ENCODE measurements at regions not wholly inside any gene's neighbourhood (a gene's known extent, or its start where the extent isn't known, plus 50 kb on each side); places are given as distances from the start of the nearest gene placed in this dataset.

DNA sequence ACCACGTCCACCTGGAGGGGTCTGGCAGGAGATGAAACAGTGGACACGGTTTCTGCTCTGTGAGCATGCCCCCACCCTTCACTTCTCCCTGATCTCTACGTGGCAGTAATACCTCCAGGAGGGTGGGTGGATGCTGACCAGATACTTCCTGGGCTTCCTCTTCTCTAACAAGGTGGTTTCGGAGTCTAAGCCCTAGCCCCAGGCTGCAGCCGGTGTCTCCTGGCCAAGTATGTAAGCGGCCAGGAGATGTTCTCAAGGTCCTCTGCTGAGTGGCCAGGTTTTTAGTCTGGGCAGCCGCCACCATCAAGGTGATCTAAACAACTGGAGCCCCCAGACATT, 101.8 kb upstream of the ASB18 start:
- H3K27me3 ChIP-seq, result peaks cover 0 to 10% (median 4%) of the 10 kb centered on the region in 9 donors
- intact Hi-C loops (cut with DNase I), result loop anchor here in 2 of 10 donors (10.0 kb wide), 2 partner anchors 129 to 149 kb away; no protein-coding TSS in a partner anchor
- 70 to 83% (median 74%) methylated on average over 7 of the region's 7 CpGs for WGBS, 4 donors
- H3K4me3 ChIP-seq, result no peak overlapping the region
- no peak for ATAC-seq
- H3K4me1 ChIP-seq, result peaks cover 0 to 8% (median 0%) of the 10 kb centered on the region in 12 donors
- H3K27ac ChIP-seq, result no peak overlapping the region
- H3K9me3 ChIP-seq, result no peaks in the 10 kb centered on the region
- no peak for DNase-seq
- H3K36me3 ChIP-seq, result no peaks in the 10 kb centered on the region
- TF ChIP-seq POLR2A (IDR thresholded peaks at IDR 0.05), result no peak
- TF ChIP-seq, protein P1, sequence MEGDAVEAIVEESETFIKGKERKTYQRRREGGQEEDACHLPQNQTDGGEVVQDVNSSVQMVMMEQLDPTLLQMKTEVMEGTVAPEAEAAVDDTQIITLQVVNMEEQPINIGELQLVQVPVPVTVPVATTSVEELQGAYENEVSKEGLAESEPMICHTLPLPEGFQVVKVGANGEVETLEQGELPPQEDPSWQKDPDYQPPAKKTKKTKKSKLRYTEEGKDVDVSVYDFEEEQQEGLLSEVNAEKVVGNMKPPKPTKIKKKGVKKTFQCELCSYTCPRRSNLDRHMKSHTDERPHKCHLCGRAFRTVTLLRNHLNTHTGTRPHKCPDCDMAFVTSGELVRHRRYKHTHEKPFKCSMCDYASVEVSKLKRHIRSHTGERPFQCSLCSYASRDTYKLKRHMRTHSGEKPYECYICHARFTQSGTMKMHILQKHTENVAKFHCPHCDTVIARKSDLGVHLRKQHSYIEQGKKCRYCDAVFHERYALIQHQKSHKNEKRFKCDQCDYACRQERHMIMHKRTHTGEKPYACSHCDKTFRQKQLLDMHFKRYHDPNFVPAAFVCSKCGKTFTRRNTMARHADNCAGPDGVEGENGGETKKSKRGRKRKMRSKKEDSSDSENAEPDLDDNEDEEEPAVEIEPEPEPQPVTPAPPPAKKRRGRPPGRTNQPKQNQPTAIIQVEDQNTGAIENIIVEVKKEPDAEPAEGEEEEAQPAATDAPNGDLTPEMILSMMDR (IDR thresholded peaks at IDR 0.05), result no peak

DNA sequence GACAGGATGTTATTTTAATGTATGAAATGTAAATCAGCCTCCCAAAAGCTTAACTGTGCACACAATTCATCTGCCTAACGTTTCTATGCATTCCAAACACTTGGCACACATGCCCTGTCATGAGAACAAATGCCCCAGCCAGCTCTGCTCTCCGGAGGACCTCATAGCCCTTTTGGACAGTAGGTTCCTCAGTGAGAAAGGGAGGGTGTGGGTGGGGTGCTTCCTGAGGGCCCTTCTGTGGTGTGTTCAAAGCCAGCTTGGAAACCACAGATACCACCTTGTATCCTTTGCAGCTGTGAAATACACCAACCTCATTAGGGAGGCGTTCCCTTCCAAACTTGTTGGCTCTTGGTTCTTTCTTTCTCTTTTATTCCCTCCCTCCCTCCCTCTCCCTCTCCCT, 102.2 kb upstream of the ASB18 start:
- Histone ChIP-seq H3K4me3 (no peak overlapping the region), H3K27me3 (peaks cover 0 to 10% (median 5%) of the 10 kb centered on the region in 9 donors), H3K27ac (no peak overlapping the region), H3K9me3 (no peaks in the 10 kb centered on the region), H3K36me3 (no peaks in the 10 kb centered on the region), H3K4me1 (peaks cover 0 to 8% (median 0%) of the 10 kb centered on the region in 12 donors)
- WGBS, 4 donors, result 27 to 35% (median 31%) methylated on average over 2 to 3 of the region's 3 CpGs
- ATAC-seq (peak in 1 of 4 donors; percentile 26), DNase-seq (no peak)
- intact Hi-C loops (cut with DNase I), result loop anchor here in 2 of 10 donors (10.0 kb wide), 2 partner anchors 128 to 148 kb away; no protein-coding TSS in a partner anchor
- no peak for TF ChIP-seq POLR2A (IDR thresholded peaks at IDR 0.05)
- TF ChIP-seq, protein P1 (IDR thresholded peaks at IDR 0.05), result no peak

DNA sequence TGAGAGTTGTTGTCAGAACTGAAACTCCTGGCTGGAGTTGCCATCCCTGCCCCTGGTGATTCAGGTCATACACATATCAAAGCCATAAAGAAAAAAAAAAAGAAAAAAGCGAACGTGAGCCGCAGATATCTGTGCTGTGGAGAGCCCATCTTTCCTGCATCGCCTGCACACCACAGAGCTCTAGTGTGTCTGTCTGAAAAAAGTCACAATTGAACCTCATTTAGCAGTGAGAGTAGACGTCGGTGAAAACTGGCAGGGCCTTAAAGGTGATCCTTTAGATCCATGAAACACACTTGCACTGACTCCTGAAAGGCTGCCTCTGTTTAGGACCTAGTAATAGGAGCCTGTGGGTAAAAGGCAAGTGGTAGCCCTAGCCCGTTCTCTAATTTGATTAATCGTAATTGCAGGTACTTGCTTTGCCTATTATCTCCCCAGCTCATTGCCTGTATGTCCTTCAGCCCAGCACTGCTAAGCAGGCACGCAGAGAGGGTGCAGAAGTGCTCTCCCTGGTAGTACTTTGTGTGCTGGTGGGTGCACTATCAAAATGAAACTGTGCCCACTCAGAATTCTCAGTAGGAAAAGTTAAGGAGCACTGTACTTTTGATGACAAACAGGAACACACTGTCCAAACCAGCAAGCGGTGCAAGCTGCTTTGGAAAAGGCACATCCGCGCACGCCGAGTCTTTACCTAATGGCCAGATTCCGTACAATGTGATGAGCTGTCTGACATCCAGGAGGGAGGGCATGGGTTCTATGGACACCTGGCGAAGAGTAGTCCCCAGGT, 103.5 kb upstream of the ASB18 start:
- 92 to 94% (median 94%) methylated on average over 16 of the region's 16 CpGs for WGBS, 4 donors
- DNase-seq (no peak), ATAC-seq (no peak)
- Histone ChIP-seq H3K36me3 (no peaks in the 10 kb centered on the region), H3K9me3 (no peaks in the 10 kb centered on the region), H3K4me1 (peaks cover 0 to 8% (median 0%) of the 10 kb centered on the region in 12 donors), H3K27ac (no peak overlapping the region), H3K27me3 (peaks cover 0 to 10% (median 5%) of the 10 kb centered on the region in 9 donors), H3K4me3 (no peak overlapping the region)
- TF ChIP-seq POLR2A (IDR thresholded peaks at IDR 0.05), result no peak
- TF ChIP-seq, protein P1 (IDR thresholded peaks at IDR 0.05), result no peak
- intact Hi-C loops (cut with DNase I), result loop anchor here in 2 of 10 donors (10.0 kb wide), 2 partner anchors 127 to 147 kb away; no protein-coding TSS in a partner anchor

DNA sequence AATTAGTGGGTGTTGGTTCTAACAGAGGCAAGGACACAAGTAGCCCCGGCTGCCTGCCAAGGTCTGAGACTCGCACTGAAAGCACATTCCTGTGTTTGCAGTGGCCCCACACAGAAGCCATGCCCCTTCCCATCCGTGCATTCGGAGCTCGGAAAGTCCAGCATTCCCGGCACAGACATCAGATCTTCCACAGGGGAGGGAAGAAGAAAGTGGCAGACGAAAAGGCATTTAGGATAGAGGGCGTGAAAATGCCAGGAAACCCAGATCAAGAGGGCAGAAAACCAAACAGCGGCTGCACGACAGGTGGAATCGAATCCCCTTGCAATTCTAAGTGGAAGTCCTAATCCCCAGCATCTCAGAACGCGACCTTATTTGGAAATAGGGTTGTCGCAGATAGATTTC, 105.5 kb upstream of the ASB18 start:
- ATAC-seq, result no peak
- Histone ChIP-seq H3K27ac (no peak overlapping the region), H3K4me3 (no peak overlapping the region), H3K4me1 (peaks cover 0 to 8% (median 0%) of the 10 kb centered on the region in 12 donors), H3K9me3 (no peaks in the 10 kb centered on the region), H3K36me3 (no peaks in the 10 kb centered on the region), H3K27me3 (peaks cover 0 to 18% (median 5%) of the 10 kb centered on the region in 9 donors)
- no peak for TF ChIP-seq POLR2A (IDR thresholded peaks at IDR 0.05)
- TF ChIP-seq, protein P1 (IDR thresholded peaks at IDR 0.05), result no peak
- peak in 1 of 5 donors; percentile 68 for DNase-seq
- WGBS, 4 donors, result 42 to 49% (median 46%) methylated on average over 14 of the region's 14 CpGs
- intact Hi-C loops (cut with DNase I), result loop anchor here in 2 of 10 donors (10.0 kb wide), 2 partner anchors 125 to 145 kb away; no protein-coding TSS in a partner anchor
